ENCODE measurements at regions not wholly inside any gene's neighbourhood (a gene's known extent, or its start where the extent isn't known, plus 50 kb on each side); places are given as distances from the start of the nearest gene placed in this dataset.

DNA sequence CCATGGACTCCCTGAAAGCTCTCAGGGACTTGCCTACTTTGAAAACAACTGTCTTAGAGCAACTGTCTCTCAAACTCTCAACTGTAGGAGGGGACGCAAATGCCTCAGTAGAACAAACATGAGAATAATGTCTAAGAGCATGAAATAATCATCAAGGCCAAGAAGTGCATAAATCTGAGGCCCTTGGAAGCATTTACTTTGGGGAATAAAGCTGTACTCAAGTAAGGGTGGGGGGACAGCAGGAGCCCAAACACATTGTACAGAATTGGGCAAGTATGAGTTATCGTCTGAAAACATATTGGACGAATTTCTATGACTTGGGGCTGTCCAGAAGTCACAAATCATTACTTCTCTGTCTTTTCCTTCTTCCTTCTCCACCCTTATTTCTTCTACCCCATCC is 96.3 kb upstream of the HMHB1 start (continued):
- TF ChIP-seq MBD1 (CRISPR knock-in tag; IDR thresholded peaks at IDR 0.05) (no peak), ELK1 (CRISPR knock-in tag; IDR thresholded peaks at IDR 0.05) (no peak)

DNA sequence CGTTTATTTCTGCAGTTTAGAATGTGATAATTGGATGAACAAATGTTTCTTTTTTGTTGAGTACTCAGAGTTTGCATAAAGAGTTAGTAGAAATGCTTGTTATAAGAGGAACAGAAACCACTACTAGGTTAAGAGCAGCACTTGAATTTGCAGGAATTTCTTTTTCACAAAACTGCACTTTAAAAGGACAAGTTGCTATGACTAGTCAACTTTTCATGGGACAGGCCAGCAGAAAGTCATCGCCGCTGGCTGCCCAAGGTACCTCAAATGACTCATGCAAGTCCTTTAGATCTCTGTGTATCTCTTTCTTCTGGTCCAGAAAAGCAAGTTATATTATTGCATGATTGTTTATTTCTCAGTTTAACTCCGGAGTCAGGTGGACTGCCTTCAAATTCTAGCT is 97.3 kb upstream of the HMHB1 start:
- WGBS (ENCODE audit: insufficient coverage, low coverage, missing lambda C conversion rate): 0% methylated on average over 4 of the region's 4 CpGs

More for the DNA sequence above, 97.3 kb upstream of the HMHB1 start:
- Histone ChIP-seq H4K20me1 (replicated peaks; ENCODE audit: control insufficient read depth, insufficient read depth, low read length) (no peaks in the 10 kb centered on the region), H3K27me3 (ENCODE audit: control insufficient read depth in 2 of 2, insufficient read depth in 2 of 2, low read length in 2 of 2) (no peaks in the 10 kb centered on the region), H2AFZ (ENCODE audit: low read depth, low read length) (no peak overlapping the region), H3K36me3 (ENCODE audit: control insufficient read depth, insufficient read depth, low read length) (no peaks in the 10 kb centered on the region), H3K9me3 (replicated peaks; ENCODE audit: control insufficient read depth, insufficient read depth, low read depth, low read length) (no peaks in the 10 kb centered on the region), H3K9me1 (ENCODE audit: control insufficient read depth, insufficient read depth, low read length) (no peaks in the 10 kb centered on the region), H3K79me2 (ENCODE audit: control insufficient read depth, insufficient read depth, low read length) (no peaks in the 10 kb centered on the region), H3K4me1 (replicated peaks in 1 of 2; ENCODE audit: control insufficient read depth in 2 of 2, insufficient read depth in 2 of 2, low read length in 2 of 2) (no peaks in the 10 kb centered on the region), H3K4me3 (no peak overlapping the region), H3K9ac (ENCODE audit: insufficient read depth in 1 of 2, low read depth in 2 of 2, low read length in 2 of 2) (no peak overlapping the region), H3K4me2 (ENCODE audit: insufficient read depth, low read length) (no peak overlapping the region), H3K27ac (ENCODE audit: extremely low read depth, low read depth, low read length) (no peak overlapping the region)
- ATAC-seq: no peak
- DNase-seq (ENCODE audit: extremely low read depth in 1 of 4, low spot score in 3 of 4): no peak
- no TSS peak for BruUV-seq (replicated peaks)
- ChIA-PET CTCF (ENCODE audit: low intra/inter-chr PET ratio) (no interaction called here), POLR2A (no interaction called here)
- in situ Hi-C loops (cut with MboI) (no loop called here), intact Hi-C loops (cut with micrococcal nuclease) (no loop called here)
- no peak for FAIRE-seq
- TF ChIP-seq FOSL1 (tag; conservative IDR thresholded peaks at IDR 0.05) (peak; percentile 47), PHB (CRISPR knock-in tag; IDR thresholded peaks at IDR 0.05) (no peak)

Measured in K562 (cell line).